Upper lobe of left lung (tissue), 6 donors: ENCODE measurements at regions not wholly inside any gene's neighbourhood (a gene's known extent, or its start where the extent isn't known, plus 50 kb on each side); places are given as distances from the start of the nearest gene placed in this dataset.

ENCODE experiments used
- ATAC-seq, 2 donors: fragments of 200-7000 bp; cut with Tn5 transposase; one replicate each; pipeline ENCODE4 v1.9.1; 2022; ENCODE audit warnings: mild to moderate bottlenecking in 2 of 2, moderate library complexity in 2 of 2; ENCODE audit not compliant: low FRiP score in 2 of 2
- DNase-seq, 2 donors: peaks; one replicate each; pipeline ENCODE4 v3.0.0-alpha.2; 2019 to 2020
- H3K27ac ChIP-seq, 4 donors: fragments of 200-600 bp; sonication (generic); one replicate each; pipeline ENCODE4 v1.5.1; 2016 to 2019
- H3K27me3 ChIP-seq, 4 donors: fragments of 200-600 bp; sonication (generic); one replicate each; pipeline ENCODE4 v1.5.1; 2017 to 2019
- H3K36me3 ChIP-seq, 4 donors: fragments of 200-600 bp; sonication (generic); one replicate each; pipeline ENCODE4 v1.5.1; 2016 to 2019
- H3K4me1 ChIP-seq, 4 donors: fragments of 200-600 bp; sonication (generic); one replicate each; pipeline ENCODE4 v1.5.1; 2018 to 2019
- H3K4me3 ChIP-seq, 4 donors: fragments of 200-600 bp; sonication (generic); one replicate each; pipeline ENCODE4 v1.5.1; 2017 to 2019; ENCODE audit warnings: mild to moderate bottlenecking in 2 of 4, moderate library complexity in 1 of 4
- H3K9me3 ChIP-seq, 4 donors: fragments of 200-600 bp; sonication (generic); one replicate each; pipeline ENCODE4 v1.5.1; 2018 to 2019
- CTCF ChIP-seq, 6 experiments: fragments of 450-650 bp in 4 of 6; fragments of 200-600 bp in 2 of 6; sonication (generic) in 2 of 6; IDR thresholded peaks; one replicate each; pipeline ENCODE4 v1.5.1; 2016 to 2019; ENCODE audit warnings: antibody characterized with exemption in 6 of 6
- EP300 ChIP-seq, 4 donors: sonication (generic); formaldehyde crosslinking; IDR thresholded peaks; one replicate each; pipeline ENCODE4 v1.5.1; 2017; ENCODE audit warnings: antibody characterized with exemption in 4 of 4, control low read depth in 2 of 4
- POLR2A ChIP-seq, 4 donors: fragments of 450-650 bp; IDR thresholded peaks; one replicate each; pipeline ENCODE4 v1.5.1; 2016 to 2017; ENCODE audit warnings: antibody characterized with exemption in 4 of 4, mild to moderate bottlenecking in 2 of 4
- POLR2AphosphoS5 ChIP-seq, 2 donors: sonication (generic); formaldehyde crosslinking; IDR thresholded peaks; one replicate each; pipeline ENCODE4 v1.5.1; 2017; ENCODE audit warnings: antibody characterized with exemption in 2 of 2
- WGBS, 2 donors: methylation state at CpG; one replicate each; pipeline ENCODE4 v1.1.5; 2017 to 2018; 5-methylcytosine and 5-hydroxymethylcytosine counted together
- donor health status: DM: no; HTN: no; CAD: no; lungs with moderate emphysema.
- donor health status: DM: no; HTN: yes; CAD: no; lungs with severe emphysema.

GRCh38 chr5:136890431-136891148 is 525.2 kb upstream of the TRPC7 start:
- no peaks in the 10 kb centered on the region for H3K36me3 ChIP-seq
- no peak for TF ChIP-seq POLR2AphosphoS5 (IDR thresholded peaks at IDR 0.05)
- TF ChIP-seq POLR2A (IDR thresholded peaks at IDR 0.05), result no peak
- no peak for TF ChIP-seq EP300 (IDR thresholded peaks at IDR 0.05)
- no peak for TF ChIP-seq CTCF (IDR thresholded peaks at IDR 0.05)
- H3K27me3 ChIP-seq, result no peaks in the 10 kb centered on the region
- DNase-seq, result no peak
- H3K4me3 ChIP-seq, result no peak overlapping the region
- no peak for ATAC-seq
- no peaks in the 10 kb centered on the region for H3K9me3 ChIP-seq
- H3K27ac ChIP-seq, result no peak overlapping the region
- 32 to 83% methylated on average over 2 of the region's 2 CpGs for WGBS, 2 donors
- no peaks in the 10 kb centered on the region for H3K4me1 ChIP-seq

- Histone ChIP-seq H3K4me3 (no peak overlapping the region), H3K36me3 (no peaks in the 10 kb centered on the region), H3K4me1 (no peaks in the 10 kb centered on the region), H3K27ac (no peak overlapping the region), H3K27me3 (no peaks in the 10 kb centered on the region), H3K9me3 (peaks cover 0 to 5% (median 1%) of the 10 kb centered on the region in 4 donors)
- ATAC-seq, result no peak
- WGBS, 2 donors, result 73 to 85% methylated on average over 3 of the region's 3 CpGs
- DNase-seq, result no peak
- no peak for TF ChIP-seq CTCF (IDR thresholded peaks at IDR 0.05)
- no peak for TF ChIP-seq POLR2AphosphoS5 (IDR thresholded peaks at IDR 0.05)
- no peak for TF ChIP-seq POLR2A (IDR thresholded peaks at IDR 0.05)
- no peak for TF ChIP-seq EP300 (IDR thresholded peaks at IDR 0.05)
Measured at GRCh38 chr5:136886608-136887007, 521.3 kb upstream of the TRPC7 start.

- 86 to 91% methylated on average over 4 of the region's 4 CpGs for WGBS, 2 donors
- Histone ChIP-seq H3K4me3 (no peak overlapping the region), H3K27ac (no peak overlapping the region), H3K36me3 (no peaks in the 10 kb centered on the region), H3K9me3 (no peaks in the 10 kb centered on the region), H3K27me3 (no peaks in the 10 kb centered on the region), H3K4me1 (no peaks in the 10 kb centered on the region)
- ATAC-seq (no peak), DNase-seq (no peak)
- TF ChIP-seq EP300 (IDR thresholded peaks at IDR 0.05), result no peak
- TF ChIP-seq POLR2A (IDR thresholded peaks at IDR 0.05), result no peak
- TF ChIP-seq CTCF (IDR thresholded peaks at IDR 0.05), result no peak
- no peak for TF ChIP-seq POLR2AphosphoS5 (IDR thresholded peaks at IDR 0.05)
Measured at GRCh38 chr5:136864960-136865359, 499.6 kb upstream of the TRPC7 start.

GRCh38 chr5:136856648-136857047 is 491.3 kb upstream of the TRPC7 start:
- TF ChIP-seq POLR2AphosphoS5 (IDR thresholded peaks at IDR 0.05) (no peak), CTCF (IDR thresholded peaks at IDR 0.05) (no peak), POLR2A (IDR thresholded peaks at IDR 0.05) (no peak), EP300 (IDR thresholded peaks at IDR 0.05) (no peak)
- Histone ChIP-seq H3K4me3 (no peak overlapping the region), H3K27me3 (no peaks in the 10 kb centered on the region), H3K4me1 (no peaks in the 10 kb centered on the region), H3K36me3 (no peaks in the 10 kb centered on the region), H3K27ac (no peak overlapping the region), H3K9me3 (no peaks in the 10 kb centered on the region)
- no peak for DNase-seq
- no peak for ATAC-seq
- 74 to 76% methylated on average over 3 of the region's 3 CpGs for WGBS, 2 donors

- Histone ChIP-seq H3K9me3 (peaks cover 0 to 6% (median 4%) of the 10 kb centered on the region in 4 donors), H3K36me3 (no peaks in the 10 kb centered on the region), H3K4me3 (no peak overlapping the region), H3K27me3 (no peaks in the 10 kb centered on the region), H3K27ac (no peak overlapping the region), H3K4me1 (no peaks in the 10 kb centered on the region)
- WGBS, 2 donors, result 0 to 38% methylated on average over 1 of the region's 1 CpG
- TF ChIP-seq CTCF (IDR thresholded peaks at IDR 0.05), result no peak
- no peak for TF ChIP-seq POLR2A (IDR thresholded peaks at IDR 0.05)
- no peak for TF ChIP-seq POLR2AphosphoS5 (IDR thresholded peaks at IDR 0.05)
- TF ChIP-seq EP300 (IDR thresholded peaks at IDR 0.05), result no peak
- ATAC-seq, result no peak
- no peak for DNase-seq
Measured at GRCh38 chr5:136853971-136854370, 488.6 kb upstream of the TRPC7 start.
